ENCODE measurements at regions not wholly inside any gene's neighbourhood (a gene's known extent, or its start where the extent isn't known, plus 50 kb on each side); places are given as distances from the start of the nearest gene placed in this dataset.

DNA sequence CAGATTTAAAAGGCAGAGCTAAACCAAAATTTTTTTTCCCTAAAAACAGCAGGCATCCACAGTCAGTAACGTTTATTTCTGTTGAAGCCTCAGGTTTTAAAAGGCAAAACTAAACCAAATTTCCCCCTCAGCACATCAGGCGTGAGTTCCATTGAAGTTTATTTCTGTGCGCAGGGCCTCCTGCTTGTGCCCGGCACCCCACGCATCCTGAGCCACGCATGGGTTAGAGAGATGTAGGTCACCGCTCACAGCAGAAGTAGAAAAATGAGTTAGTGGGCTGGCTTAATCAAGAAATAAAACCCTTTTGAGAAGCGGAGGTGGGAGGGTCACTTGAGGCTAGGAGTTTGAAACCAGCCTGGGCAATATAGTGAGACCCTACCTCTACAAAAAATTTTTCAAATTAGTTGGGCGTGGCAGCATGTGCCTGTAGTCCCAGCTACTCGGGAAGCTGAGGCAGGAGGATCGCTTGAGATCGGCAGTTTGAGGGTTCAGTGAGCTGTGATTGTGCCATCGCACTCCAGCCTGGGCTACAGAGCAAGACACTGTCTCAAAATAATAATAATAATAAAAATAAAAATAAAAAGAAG, 75.6 kb upstream of the SPIN1 start:
- no peak for TF ChIP-seq EZH2 (IDR thresholded peaks at IDR 0.05; ENCODE audit: borderline replicate concordance, low read depth, low read length, severe bottlenecking)
- TF ChIP-seq, protein P1, sequence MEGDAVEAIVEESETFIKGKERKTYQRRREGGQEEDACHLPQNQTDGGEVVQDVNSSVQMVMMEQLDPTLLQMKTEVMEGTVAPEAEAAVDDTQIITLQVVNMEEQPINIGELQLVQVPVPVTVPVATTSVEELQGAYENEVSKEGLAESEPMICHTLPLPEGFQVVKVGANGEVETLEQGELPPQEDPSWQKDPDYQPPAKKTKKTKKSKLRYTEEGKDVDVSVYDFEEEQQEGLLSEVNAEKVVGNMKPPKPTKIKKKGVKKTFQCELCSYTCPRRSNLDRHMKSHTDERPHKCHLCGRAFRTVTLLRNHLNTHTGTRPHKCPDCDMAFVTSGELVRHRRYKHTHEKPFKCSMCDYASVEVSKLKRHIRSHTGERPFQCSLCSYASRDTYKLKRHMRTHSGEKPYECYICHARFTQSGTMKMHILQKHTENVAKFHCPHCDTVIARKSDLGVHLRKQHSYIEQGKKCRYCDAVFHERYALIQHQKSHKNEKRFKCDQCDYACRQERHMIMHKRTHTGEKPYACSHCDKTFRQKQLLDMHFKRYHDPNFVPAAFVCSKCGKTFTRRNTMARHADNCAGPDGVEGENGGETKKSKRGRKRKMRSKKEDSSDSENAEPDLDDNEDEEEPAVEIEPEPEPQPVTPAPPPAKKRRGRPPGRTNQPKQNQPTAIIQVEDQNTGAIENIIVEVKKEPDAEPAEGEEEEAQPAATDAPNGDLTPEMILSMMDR (IDR thresholded peaks at IDR 0.05; ENCODE audit: borderline replicate concordance, extremely low read depth, low read length, poor library complexity, severe bottlenecking), result no peak

Data from DND-41 (cell line).